GM12864 (cell line): ENCODE measurements at regions not wholly inside any gene's neighbourhood (a gene's known extent, or its start where the extent isn't known, plus 50 kb on each side); places are given as distances from the start of the nearest gene placed in this dataset.

ENCODE experiments used
- DNase-seq: peaks from one replicate; pipeline ENCODE4 v3.0.0-alpha.2; 2011; ENCODE audit warnings: low read depth
- H3K4me3 ChIP-seq: 2 replicates; pipeline ENCODE4 v1.5.1; 2011; ENCODE audit warnings: mild to moderate bottlenecking, low read depth, low read length, control low read depth
- CTCF ChIP-seq: IDR thresholded peaks from 2 replicates; pipeline ENCODE4 v1.5.1; 2011; ENCODE audit warnings: low read depth, mild to moderate bottlenecking, moderate library complexity, low read length, control low read depth, inconsistent platforms; ENCODE audit errors: missing control alignments

DNA sequence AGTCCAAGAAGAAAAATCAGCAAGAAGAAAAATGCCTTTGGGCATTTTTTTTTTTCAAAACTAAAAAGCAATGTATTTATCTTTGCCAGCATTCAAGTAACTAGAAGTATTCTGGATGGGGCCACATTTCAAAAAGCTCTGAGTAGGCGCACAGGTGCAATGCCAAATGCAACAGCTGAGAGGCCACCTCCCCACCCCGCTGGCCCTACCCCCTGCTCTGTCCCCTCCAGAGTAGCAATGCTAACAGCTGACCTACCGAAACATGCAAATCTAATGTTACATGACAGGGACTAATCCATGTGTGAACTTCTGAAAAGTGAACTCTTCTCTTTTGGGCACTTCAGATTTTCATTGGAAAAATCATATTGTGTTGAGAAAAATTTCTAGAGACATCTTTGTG, 153.7 kb upstream of the SLC38A2 start:
- no peak for TF ChIP-seq CTCF
- no peak for DNase-seq
- no peak overlapping the region for H3K4me3 ChIP-seq

GRCh38 chr12:46524778-46525177, 152.2 kb upstream of the SLC38A2 start:
- H3K4me3 ChIP-seq: no peak overlapping the region
- no peak for TF ChIP-seq CTCF
- DNase-seq: no peak

- no peak for TF ChIP-seq CTCF
- H3K4me3 ChIP-seq: no peak overlapping the region
- DNase-seq: no peak
These were observed 151.5 kb upstream of the SLC38A2 start for GRCh38 chr12:46523863-46524770.

DNA sequence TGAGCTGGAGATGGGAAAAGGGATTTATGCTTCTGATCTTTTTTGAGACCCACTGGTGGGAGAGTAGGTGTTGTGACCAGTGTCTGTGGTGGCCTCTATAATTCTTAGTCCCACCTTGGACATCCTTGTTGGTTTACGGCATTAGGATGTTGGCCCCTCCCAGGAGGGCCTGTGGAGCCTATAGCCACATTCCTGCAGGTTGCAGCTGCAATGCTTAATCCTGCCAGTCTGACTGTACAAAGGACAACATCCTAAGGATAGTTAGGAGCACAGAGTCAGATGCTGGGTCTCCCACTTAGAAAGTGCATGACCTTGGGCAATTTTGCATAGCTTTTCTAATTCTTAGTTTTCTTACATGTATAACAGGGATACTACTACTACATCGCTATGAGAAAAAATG, 150.9 kb upstream of the SLC38A2 start:
- no peak for DNase-seq
- TF ChIP-seq CTCF: no peak
- H3K4me3 ChIP-seq: no peak overlapping the region

DNA sequence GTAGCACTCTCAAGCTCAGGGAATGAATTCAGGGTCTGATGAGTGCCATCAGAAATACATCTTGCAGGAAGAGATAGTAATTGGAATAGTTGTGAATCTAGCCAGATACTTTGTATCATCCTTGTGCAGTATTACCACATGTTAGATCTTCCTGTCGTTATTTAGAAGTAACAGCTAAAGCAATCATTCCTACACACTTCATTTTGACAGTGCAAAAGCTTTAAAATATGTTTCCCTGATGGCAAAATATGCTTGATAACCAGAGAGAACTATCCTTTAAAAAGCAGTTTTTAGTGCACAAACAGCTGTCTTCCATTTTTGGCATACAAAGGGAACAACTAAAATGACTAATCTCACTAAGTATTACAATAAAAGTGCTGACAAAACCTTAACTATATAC, 149.5 kb upstream of the SLC38A2 start:
- no peak overlapping the region for H3K4me3 ChIP-seq
- no peak for TF ChIP-seq CTCF
- DNase-seq: no peak

- no peak for TF ChIP-seq CTCF
- DNase-seq: no peak
- H3K4me3 ChIP-seq: no peak overlapping the region
These were observed 148.6 kb upstream of the SLC38A2 start for GRCh38 chr12:46521145-46521544.

- TF ChIP-seq CTCF: no peak
- DNase-seq: no peak
- H3K4me3 ChIP-seq: no peak overlapping the region
These were observed 146.8 kb upstream of the SLC38A2 start for GRCh38 chr12:46519407-46519806.
